Nephron (organoid): ENCODE measurements at regions not wholly inside any gene's neighbourhood (a gene's known extent, or its start where the extent isn't known, plus 50 kb on each side); places are given as distances from the start of the nearest gene placed in this dataset.
"Not testable (repeated sequence)": the region's sequence is repeated elsewhere in the genome, so short reads cannot be mapped to it uniquely, and the experiment has no call there.

Experiments
- H3K27ac Mint-ChIP-seq, 3 experiments: 2 replicates each; pipeline ENCODE4 v1.8.0; 2020; ENCODE audit warnings: mixed read lengths in 3 of 3, mild to moderate bottlenecking in 2 of 3, moderate library complexity in 1 of 3
- H3K27me3 Mint-ChIP-seq: 2 replicates; pipeline ENCODE4 v1.8.0; 2021; ENCODE audit warnings: low read depth, mild to moderate bottlenecking, moderate library complexity, mixed read lengths
- H3K36me3 Mint-ChIP-seq: 2 replicates; pipeline ENCODE4 v1.8.0; 2020; ENCODE audit warnings: low read depth, mixed read lengths
- H3K4me1 Mint-ChIP-seq: 2 replicates; pipeline ENCODE4 v1.8.0; 2020; ENCODE audit warnings: mixed read lengths
- H3K4me3 Mint-ChIP-seq, 3 experiments: 2 replicates each; pipeline ENCODE4 v1.8.0; 2020; ENCODE audit warnings: mild to moderate bottlenecking in 3 of 3, mixed read lengths in 3 of 3, moderate library complexity in 2 of 3
- H3K9me3 Mint-ChIP-seq: 2 replicates; pipeline ENCODE4 v1.8.0; 2020; ENCODE audit warnings: mixed read lengths
- CTCF ChIP-seq, 3 experiments: fragments of 200-600 bp; sonication (generic); IDR thresholded peaks; one replicate each; pipeline ENCODE4 v1.5.0; 2021; ENCODE audit warnings: antibody characterized with exemption in 3 of 3; ENCODE audit not compliant: unreplicated experiment in 3 of 3

GRCh38 chr12:97063292-97063935 is 156.4 kb downstream of the NEDD1 start:
- Mint-ChIP-seq H3K27me3 (no peaks in the 10 kb centered on the region), H3K36me3 (no peaks in the 10 kb centered on the region), H3K4me3 (no peak overlapping the region), H3K4me1 (peaks cover 7% of the 10 kb centered on the region), H3K27ac (peak overlapping the region in 1 of 3 experiments; percentile 13), H3K9me3 (no peaks in the 10 kb centered on the region)
- no peak for TF ChIP-seq CTCF (IDR thresholded peaks at IDR 0.05; ENCODE audit: unreplicated experiment in 3 of 3)

- Mint-ChIP-seq H3K4me1 (peaks cover 15% of the 10 kb centered on the region), H3K36me3 (no peaks in the 10 kb centered on the region), H3K9me3 (no peaks in the 10 kb centered on the region), H3K27ac (peak overlapping the region; percentile 90 to 98 (median 94)), H3K27me3 (no peaks in the 10 kb centered on the region), H3K4me3 (peak overlapping the region in 2 of 3 experiments; percentile 1 to 7)
- no peak for TF ChIP-seq CTCF (IDR thresholded peaks at IDR 0.05; ENCODE audit: unreplicated experiment in 3 of 3)
Observed at GRCh38 chr12:97075161-97075933, 168.3 kb downstream of the NEDD1 start.

- Mint-ChIP-seq H3K27me3 (no peaks in the 10 kb centered on the region), H3K4me3 (peak overlapping the region in 2 of 3 experiments; percentile 1 to 7), H3K27ac (peak overlapping the region; percentile 90 to 98 (median 94)), H3K36me3 (no peaks in the 10 kb centered on the region), H3K9me3 (no peaks in the 10 kb centered on the region), H3K4me1 (peaks cover 15% of the 10 kb centered on the region)
- TF ChIP-seq CTCF (IDR thresholded peaks at IDR 0.05; ENCODE audit: unreplicated experiment in 3 of 3) = no peak
Observed at GRCh38 chr12:97075934-97076630, 169.0 kb downstream of the NEDD1 start.

GRCh38 chr12:97076912-97077311 is 169.9 kb downstream of the NEDD1 start:
- H3K27me3 Mint-ChIP-seq, H3K4me3 Mint-ChIP-seq, H3K27ac Mint-ChIP-seq, H3K36me3 Mint-ChIP-seq, H3K9me3 Mint-ChIP-seq: not testable (repeated sequence)
- H3K4me1 Mint-ChIP-seq = peaks cover 15% of the 10 kb centered on the region

GRCh38 chr12:97082029-97082428 is 175.0 kb downstream of the NEDD1 start:
- Mint-ChIP-seq H3K4me3 (no peak overlapping the region), H3K27ac (no peak overlapping the region), H3K27me3 (no peaks in the 10 kb centered on the region), H3K9me3 (no peaks in the 10 kb centered on the region), H3K36me3 (no peaks in the 10 kb centered on the region), H3K4me1 (peaks cover 9% of the 10 kb centered on the region)
- TF ChIP-seq CTCF (IDR thresholded peaks at IDR 0.05; ENCODE audit: unreplicated experiment in 3 of 3) = no peak

GRCh38 chr12:97093187-97093683 is 186.2 kb downstream of the NEDD1 start:
- Mint-ChIP-seq H3K36me3 (no peaks in the 10 kb centered on the region), H3K9me3 (no peaks in the 10 kb centered on the region), H3K27ac (no peak overlapping the region), H3K4me3 (no peak overlapping the region), H3K4me1 (no peaks in the 10 kb centered on the region), H3K27me3 (peaks cover 4% of the 10 kb centered on the region)
- no peak for TF ChIP-seq CTCF (IDR thresholded peaks at IDR 0.05; ENCODE audit: unreplicated experiment in 3 of 3)
